ENCODE measurements at regions not wholly inside any gene's neighbourhood (a gene's known extent, or its start where the extent isn't known, plus 50 kb on each side); places are given as distances from the start of the nearest gene placed in this dataset.

GRCh38 chr4:144342949-144343760 lies 202.6 kb upstream of the GYPA start:
- TF ChIP-seq CTCF (IDR thresholded peaks at IDR 0.05; ENCODE audit: low read depth, low read length, missing control alignments) = no peak

GRCh38 chr4:144347121-144347520 lies 206.6 kb upstream of the GYPA start:
- in situ Hi-C loops (cut with HindIII; ENCODE audit: low sequenced_read_pairs) = no loop called here
- no peak overlapping the region for H3K4me3 ChIP-seq (ENCODE audit: low read depth, low read length)
- no peak for DNase-seq (ENCODE audit: low read depth)
- no peak for TF ChIP-seq CTCF (IDR thresholded peaks at IDR 0.05; ENCODE audit: low read depth, low read length, missing control alignments)

More at GRCh38 chr4:144342949-144343760, 202.6 kb upstream of the GYPA start:
- in situ Hi-C loops (cut with HindIII; ENCODE audit: low sequenced_read_pairs) = no loop called here
- DNase-seq (ENCODE audit: low read depth) = no peak
- no peak overlapping the region for H3K4me3 ChIP-seq (ENCODE audit: low read depth, low read length)

GRCh38 chr4:144350706-144351105 lies 210.2 kb upstream of the GYPA start:
- DNase-seq (ENCODE audit: low read depth) = no peak
- no peak overlapping the region for H3K4me3 ChIP-seq (ENCODE audit: low read depth, low read length)
- in situ Hi-C loops (cut with HindIII; ENCODE audit: low sequenced_read_pairs) = no loop called here
- TF ChIP-seq CTCF (IDR thresholded peaks at IDR 0.05; ENCODE audit: low read depth, low read length, missing control alignments) = no peak

GRCh38 chr4:144351306-144351705 lies 210.8 kb upstream of the GYPA start:
- DNase-seq (ENCODE audit: low read depth) = no peak
- in situ Hi-C loops (cut with HindIII; ENCODE audit: low sequenced_read_pairs) = no loop called here
- H3K4me3 ChIP-seq (ENCODE audit: low read depth, low read length) = no peak overlapping the region
- TF ChIP-seq CTCF (IDR thresholded peaks at IDR 0.05; ENCODE audit: low read depth, low read length, missing control alignments) = no peak

GRCh38 chr4:144353292-144353691 lies 212.8 kb upstream of the GYPA start:
- no peak for DNase-seq (ENCODE audit: low read depth)
- H3K4me3 ChIP-seq (ENCODE audit: low read depth, low read length) = no peak overlapping the region
- in situ Hi-C loops (cut with HindIII; ENCODE audit: low sequenced_read_pairs) = no loop called here
- TF ChIP-seq CTCF (IDR thresholded peaks at IDR 0.05; ENCODE audit: low read depth, low read length, missing control alignments) = no peak

- TF ChIP-seq CTCF (IDR thresholded peaks at IDR 0.05; ENCODE audit: low read depth, low read length, missing control alignments) = no peak
- H3K4me3 ChIP-seq (ENCODE audit: low read depth, low read length) = no peak overlapping the region
- peak; percentile 99 for DNase-seq (ENCODE audit: low read depth)
- in situ Hi-C loops (cut with HindIII; ENCODE audit: low sequenced_read_pairs) = no loop called here
Measured at GRCh38 chr4:144355811-144356757, 215.6 kb upstream of the GYPA start.

Measured in astrocyte of the cerebellum (primary cell).